Fibroblast of lung (primary cell): ENCODE measurements at regions not wholly inside any gene's neighbourhood (a gene's known extent, or its start where the extent isn't known, plus 50 kb on each side); places are given as distances from the start of the nearest gene placed in this dataset.

Experiments
- CTCF ChIP-seq, 2 donors: IDR thresholded peaks in 1 of 2; conservative IDR thresholded peaks in 1 of 2; 1 replicate in 1 of 2; 2 replicates in 1 of 2; pipeline ENCODE4 v1.5.1; 2011 to 2012; ENCODE audit warnings: low read length in 2 of 2, control low read depth in 1 of 2, inconsistent platforms in 1 of 2, low read depth in 1 of 2, mild to moderate bottlenecking in 1 of 2
- EZH2 ChIP-seq: IDR thresholded peaks from 2 replicates; pipeline ENCODE4 v1.5.1; 2012; ENCODE audit warnings: low read length, control low read depth, mild to moderate bottlenecking; ENCODE audit errors: missing control alignments

GRCh38 chr13:90622541-90622940, 724.9 kb upstream of the MIR17HG start:
- no peak for TF ChIP-seq CTCF (conservative IDR thresholded peaks at IDR 0.05 in 1 of 2, IDR thresholded peaks at IDR 0.05 in 1 of 2; ENCODE audit: low read depth in 1 of 2, low read length in 2 of 2)
- TF ChIP-seq EZH2 = no peak
